Osteoblast (primary cell): ENCODE measurements at regions not wholly inside any gene's neighbourhood (a gene's known extent, or its start where the extent isn't known, plus 50 kb on each side); places are given as distances from the start of the nearest gene placed in this dataset.

ENCODE experiments used
- DNase-seq: peaks from one replicate; pipeline ENCODE4 v3.0.0; 2011; ENCODE audit warnings: low spot score, mixed read lengths; ENCODE audit not compliant: insufficient read length; ENCODE audit errors: missing footprints
- H2AFZ ChIP-seq: 2 replicates; pipeline ENCODE4 v1.6.0; 2011; ENCODE audit warnings: mild to moderate bottlenecking, low read length
- H3K27ac ChIP-seq: 2 replicates; pipeline ENCODE4 v1.5.1; 2011; ENCODE audit warnings: mild to moderate bottlenecking, low read depth, low read length, moderate library complexity
- H3K27me3 ChIP-seq: 2 replicates; pipeline ENCODE4 v1.6.0; 2012; ENCODE audit warnings: mild to moderate bottlenecking, control low read depth, inconsistent platforms, low read length, moderate library complexity; ENCODE audit not compliant: insufficient read depth
- H3K36me3 ChIP-seq: 2 replicates; pipeline ENCODE4 v1.5.1; 2011; ENCODE audit warnings: mild to moderate bottlenecking, low read length, control low read depth, moderate library complexity; ENCODE audit not compliant: insufficient read depth
- H3K4me1 ChIP-seq: 2 replicates; pipeline ENCODE4 v1.5.1; 2011; ENCODE audit warnings: mild to moderate bottlenecking, low read length, control low read depth, moderate library complexity; ENCODE audit not compliant: insufficient read depth
- H3K4me2 ChIP-seq: 2 replicates; pipeline ENCODE4 v1.6.0; 2011; ENCODE audit warnings: mild to moderate bottlenecking, low read length; ENCODE audit not compliant: insufficient read depth
- H3K4me3 ChIP-seq: fragments of 200-600 bp; sonication (generic); 3 replicates; pipeline ENCODE4 v1.5.1; 2012; ENCODE audit warnings: mild to moderate bottlenecking, low read length, inconsistent platforms; ENCODE audit not compliant: insufficient read depth
- H3K79me2 ChIP-seq: 2 replicates; pipeline ENCODE4 v1.6.0; 2012; ENCODE audit warnings: mild to moderate bottlenecking, low read length, control low read depth, inconsistent platforms; ENCODE audit not compliant: insufficient read depth
- H3K9me3 ChIP-seq: 2 replicates; pipeline ENCODE4 v1.5.1; 2011; ENCODE audit warnings: low read depth, low read length, control low read depth
- H4K20me1 ChIP-seq: 2 replicates; pipeline ENCODE4 v1.6.0; 2012; ENCODE audit warnings: mild to moderate bottlenecking, low read length, control low read depth; ENCODE audit not compliant: insufficient read depth
- TF ChIP-seq, protein P1 (sequence below): IDR thresholded peaks from 2 replicates; pipeline ENCODE4 v1.5.1; 2011; ENCODE audit warnings: mild to moderate bottlenecking, low read depth, low read length, moderate library complexity; ENCODE audit errors: extremely low read depth

DNA sequence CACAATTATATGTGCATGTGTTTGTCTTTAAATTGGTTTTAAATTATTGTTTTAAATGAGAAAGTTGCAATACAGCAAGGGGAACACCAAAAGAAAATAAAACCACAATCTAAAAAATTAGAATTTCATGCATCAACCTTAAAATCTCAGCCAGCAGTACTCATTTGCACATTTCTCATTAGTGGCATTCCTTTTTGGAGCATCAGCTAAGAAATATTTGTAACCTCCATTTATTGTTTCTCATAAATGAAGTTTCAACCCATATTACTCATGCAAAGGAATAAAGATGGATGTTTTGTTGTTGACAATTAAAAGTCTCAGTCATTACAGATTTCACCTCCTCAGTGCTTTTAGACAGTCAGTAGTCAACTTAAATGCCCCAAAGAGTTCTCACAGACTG, 160.1 kb downstream of the TBX15 start:
- TF ChIP-seq, protein P1, sequence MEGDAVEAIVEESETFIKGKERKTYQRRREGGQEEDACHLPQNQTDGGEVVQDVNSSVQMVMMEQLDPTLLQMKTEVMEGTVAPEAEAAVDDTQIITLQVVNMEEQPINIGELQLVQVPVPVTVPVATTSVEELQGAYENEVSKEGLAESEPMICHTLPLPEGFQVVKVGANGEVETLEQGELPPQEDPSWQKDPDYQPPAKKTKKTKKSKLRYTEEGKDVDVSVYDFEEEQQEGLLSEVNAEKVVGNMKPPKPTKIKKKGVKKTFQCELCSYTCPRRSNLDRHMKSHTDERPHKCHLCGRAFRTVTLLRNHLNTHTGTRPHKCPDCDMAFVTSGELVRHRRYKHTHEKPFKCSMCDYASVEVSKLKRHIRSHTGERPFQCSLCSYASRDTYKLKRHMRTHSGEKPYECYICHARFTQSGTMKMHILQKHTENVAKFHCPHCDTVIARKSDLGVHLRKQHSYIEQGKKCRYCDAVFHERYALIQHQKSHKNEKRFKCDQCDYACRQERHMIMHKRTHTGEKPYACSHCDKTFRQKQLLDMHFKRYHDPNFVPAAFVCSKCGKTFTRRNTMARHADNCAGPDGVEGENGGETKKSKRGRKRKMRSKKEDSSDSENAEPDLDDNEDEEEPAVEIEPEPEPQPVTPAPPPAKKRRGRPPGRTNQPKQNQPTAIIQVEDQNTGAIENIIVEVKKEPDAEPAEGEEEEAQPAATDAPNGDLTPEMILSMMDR, result no peak
- no peaks in the 10 kb centered on the region for H4K20me1 ChIP-seq
- H3K79me2 ChIP-seq, result no peaks in the 10 kb centered on the region
- H3K9me3 ChIP-seq, result no peaks in the 10 kb centered on the region
- H3K27ac ChIP-seq, result no peak overlapping the region
- no peak overlapping the region for H2AFZ ChIP-seq
- no peaks in the 10 kb centered on the region for H3K36me3 ChIP-seq
- no peak overlapping the region for H3K4me2 ChIP-seq
- no peak for DNase-seq
- H3K4me3 ChIP-seq, result no peak overlapping the region
- H3K27me3 ChIP-seq, result no peaks in the 10 kb centered on the region
- no peaks in the 10 kb centered on the region for H3K4me1 ChIP-seq

GRCh38 chr1:118827636-118828035, 160.5 kb downstream of the TBX15 start:
- H3K4me2 ChIP-seq, result no peak overlapping the region
- no peak overlapping the region for H2AFZ ChIP-seq
- TF ChIP-seq, protein P1, result no peak
- H3K27me3 ChIP-seq, result no peaks in the 10 kb centered on the region
- no peaks in the 10 kb centered on the region for H3K4me1 ChIP-seq
- no peaks in the 10 kb centered on the region for H3K79me2 ChIP-seq
- no peaks in the 10 kb centered on the region for H3K9me3 ChIP-seq
- no peak overlapping the region for H3K4me3 ChIP-seq
- no peaks in the 10 kb centered on the region for H3K36me3 ChIP-seq
- no peak for DNase-seq
- no peaks in the 10 kb centered on the region for H4K20me1 ChIP-seq
- no peak overlapping the region for H3K27ac ChIP-seq

DNA sequence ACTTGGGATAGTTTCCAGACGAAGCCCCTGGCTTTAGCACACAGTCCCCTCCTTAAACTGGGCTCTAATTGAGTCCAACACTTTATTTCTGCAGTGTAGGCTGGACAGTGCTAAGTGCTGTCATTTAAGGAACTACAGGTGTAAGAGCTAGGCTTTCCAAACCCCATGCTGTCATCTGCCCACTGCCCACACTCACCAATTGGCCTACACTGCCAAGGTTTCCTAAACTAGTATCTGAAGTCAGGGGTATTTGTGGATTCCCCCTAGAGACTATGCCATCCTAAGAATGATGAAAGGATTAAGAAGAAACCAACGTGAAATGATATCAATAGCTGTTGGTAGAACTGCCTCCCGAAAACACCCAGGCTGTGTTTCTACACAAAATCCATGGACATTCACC, 160.9 kb downstream of the TBX15 start:
- Histone ChIP-seq H3K4me2 (no peak overlapping the region), H3K4me3 (no peak overlapping the region), H3K36me3 (no peaks in the 10 kb centered on the region), H2AFZ (no peak overlapping the region), H3K27me3 (no peaks in the 10 kb centered on the region), H3K4me1 (no peaks in the 10 kb centered on the region), H4K20me1 (no peaks in the 10 kb centered on the region), H3K9me3 (no peaks in the 10 kb centered on the region), H3K79me2 (no peaks in the 10 kb centered on the region), H3K27ac (no peak overlapping the region)
- no peak for DNase-seq
- TF ChIP-seq, protein P1, result no peak

DNA sequence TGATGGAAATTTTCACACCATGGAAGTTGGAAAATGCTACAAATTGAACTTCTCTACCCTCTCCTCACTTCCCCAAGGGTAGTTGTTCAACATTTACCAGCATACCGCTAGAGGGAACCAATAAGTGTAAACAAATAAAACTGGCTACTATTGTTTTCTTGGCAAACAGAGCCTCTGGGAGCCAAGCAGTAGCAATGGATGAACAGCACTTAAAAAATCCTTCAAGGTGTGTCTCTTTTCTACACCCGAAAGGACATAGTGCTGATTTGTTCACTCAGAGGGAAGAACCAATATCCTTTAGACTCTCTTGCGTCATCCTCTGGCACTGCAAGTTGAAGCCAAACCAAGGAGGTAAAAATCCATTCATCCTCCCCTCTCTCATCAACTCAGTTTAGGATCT, 161.5 kb downstream of the TBX15 start:
- Histone ChIP-seq H3K36me3 (no peaks in the 10 kb centered on the region), H3K4me2 (no peak overlapping the region), H2AFZ (no peak overlapping the region), H4K20me1 (no peaks in the 10 kb centered on the region), H3K79me2 (no peaks in the 10 kb centered on the region), H3K9me3 (no peaks in the 10 kb centered on the region), H3K4me1 (no peaks in the 10 kb centered on the region), H3K27me3 (no peaks in the 10 kb centered on the region), H3K27ac (no peak overlapping the region), H3K4me3 (no peak overlapping the region)
- no peak for DNase-seq
- TF ChIP-seq, protein P1, result peak; percentile 6
